ENCODE measurements at regions not wholly inside any gene's neighbourhood (a gene's known extent, or its start where the extent isn't known, plus 50 kb on each side); places are given as distances from the start of the nearest gene placed in this dataset.
A peak's percentile ranks its signal among the peaks of the same experiment; 100 is the strongest.
"Not testable (repeated sequence)": the region's sequence is repeated elsewhere in the genome, so short reads cannot be mapped to it uniquely, and the experiment has no call there.

- no peak for DNase-seq
Measured at GRCh38 chr6:141398949-141399348, 733.8 kb upstream of the GJE1 start.

GRCh38 chr6:141395443-141396008 is 737.2 kb upstream of the GJE1 start:
- DNase-seq = no peak

- no peak for DNase-seq
Measured at GRCh38 chr6:141394565-141395051, 738.1 kb upstream of the GJE1 start.

- no peak for DNase-seq
Measured at GRCh38 chr6:141394125-141394536, 738.6 kb upstream of the GJE1 start.

- DNase-seq = no peak
Measured at GRCh38 chr6:141393405-141394124, 739.2 kb upstream of the GJE1 start.

GRCh38 chr6:141391135-141391534 is 741.6 kb upstream of the GJE1 start:
- DNase-seq = not testable (repeated sequence)

- DNase-seq = no peak
Measured at GRCh38 chr6:141388666-141389065, 744.1 kb upstream of the GJE1 start.

- DNase-seq = no peak
Measured at GRCh38 chr6:141370438-141370837, 762.3 kb upstream of the GJE1 start.

GRCh38 chr6:141366796-141367195 is 765.9 kb upstream of the GJE1 start:
- DNase-seq = not testable (repeated sequence)

GRCh38 chr6:141364694-141365093 is 768.0 kb upstream of the GJE1 start:
- DNase-seq = no peak

GRCh38 chr6:141364232-141364631 is 768.5 kb upstream of the GJE1 start:
- DNase-seq = no peak

- DNase-seq = no peak
Measured at GRCh38 chr6:141361559-141361958, 771.2 kb upstream of the GJE1 start.

GRCh38 chr6:141359953-141360352 is 772.8 kb upstream of the GJE1 start:
- peak in 1 of 56 donors; percentile 3 for DNase-seq

- no peak for DNase-seq
Measured at GRCh38 chr6:141354191-141354955, 778.4 kb upstream of the GJE1 start.

GRCh38 chr6:141351721-141352120 is 781.0 kb upstream of the GJE1 start:
- no peak for DNase-seq

- no peak for DNase-seq
Measured at GRCh38 chr6:141349710-141350109, 783.0 kb upstream of the GJE1 start.

GRCh38 chr6:141347906-141348492 is 784.7 kb upstream of the GJE1 start:
- DNase-seq = peak in 1 of 56 donors; percentile 0

GRCh38 chr6:141347086-141347485 is 785.6 kb upstream of the GJE1 start:
- no peak for DNase-seq

- no peak for DNase-seq
Measured at GRCh38 chr6:141346535-141346934, 786.2 kb upstream of the GJE1 start.

GRCh38 chr6:141337191-141337590 is 795.5 kb upstream of the GJE1 start:
- no peak for DNase-seq

GRCh38 chr6:141335477-141336273 is 797.0 kb upstream of the GJE1 start:
- DNase-seq = no peak
